HCEC 1CT (cell line): ENCODE measurements at regions not wholly inside any gene's neighbourhood (a gene's known extent, or its start where the extent isn't known, plus 50 kb on each side); places are given as distances from the start of the nearest gene placed in this dataset.
"Not testable (repeated sequence)": the region's sequence is repeated elsewhere in the genome, so short reads cannot be mapped to it uniquely, and the experiment has no call there.

ENCODE experiments used
- DNase-seq: peaks from one replicate; pipeline ENCODE4 v3.0.0-alpha.2; 2017

GRCh38 chr2:90093571-90094270 is 1402.2 kb downstream of the RPIA start:
- not testable (repeated sequence) for DNase-seq

- DNase-seq = not testable (repeated sequence)
These were observed 1406.1 kb downstream of the RPIA start for GRCh38 chr2:90097617-90098016.

GRCh38 chr2:90105142-90105541 is 1413.7 kb downstream of the RPIA start:
- not testable (repeated sequence) for DNase-seq

- not testable (repeated sequence) for DNase-seq
These were observed 1431.9 kb downstream of the RPIA start for GRCh38 chr2:90123409-90123808.

GRCh38 chr2:90139046-90139445 is 1447.6 kb downstream of the RPIA start:
- not testable (repeated sequence) for DNase-seq

- DNase-seq = not testable (repeated sequence)
These were observed 1450.1 kb downstream of the RPIA start for GRCh38 chr2:90141558-90141957.

- not testable (repeated sequence) for DNase-seq
These were observed 1460.3 kb downstream of the RPIA start for GRCh38 chr2:90151805-90152204.

GRCh38 chr2:90170978-90171377 is 1479.5 kb downstream of the RPIA start:
- not testable (repeated sequence) for DNase-seq

GRCh38 chr2:90173081-90173480 is 1481.6 kb downstream of the RPIA start:
- not testable (repeated sequence) for DNase-seq

GRCh38 chr2:90179591-90179990 is 1488.1 kb downstream of the RPIA start:
- DNase-seq = not testable (repeated sequence)

- DNase-seq = no peak
These were observed 1516.1 kb downstream of the RPIA start for GRCh38 chr2:90207454-90208058.

GRCh38 chr2:90209009-90209408 is 1517.5 kb downstream of the RPIA start:
- DNase-seq = no peak

- no peak for DNase-seq
These were observed 1518.3 kb downstream of the RPIA start for GRCh38 chr2:90209806-90210205.

GRCh38 chr2:90215880-90216279 is 1524.4 kb downstream of the RPIA start:
- DNase-seq = not testable (repeated sequence)

GRCh38 chr2:90216801-90217200 is 1525.3 kb downstream of the RPIA start:
- not testable (repeated sequence) for DNase-seq

- not testable (repeated sequence) for DNase-seq
These were observed 1527.1 kb downstream of the RPIA start for GRCh38 chr2:90218534-90218933.

- not testable (repeated sequence) for DNase-seq
These were observed 1529.3 kb downstream of the RPIA start for GRCh38 chr2:90220623-90221299.

- no peak for DNase-seq
These were observed 1529.8 kb downstream of the RPIA start for GRCh38 chr2:90221300-90221651.

- not testable (repeated sequence) for DNase-seq
These were observed 1533.3 kb downstream of the RPIA start for GRCh38 chr2:90224767-90225166.

- DNase-seq = not testable (repeated sequence)
These were observed 1535.1 kb downstream of the RPIA start for GRCh38 chr2:90226465-90227072.

- DNase-seq = not testable (repeated sequence)
These were observed 1539.7 kb downstream of the RPIA start for GRCh38 chr2:90231199-90231598.

GRCh38 chr2:90235452-90235851 is 1544.0 kb downstream of the RPIA start:
- not testable (repeated sequence) for DNase-seq

- DNase-seq = not testable (repeated sequence)
These were observed 1546.5 kb downstream of the RPIA start for GRCh38 chr2:90237923-90238361.
